Skeletal muscle tissue (tissue), 3 donors: ENCODE measurements at regions not wholly inside any gene's neighbourhood (a gene's known extent, or its start where the extent isn't known, plus 50 kb on each side); places are given as distances from the start of the nearest gene placed in this dataset.

Experiments used
- H3K27ac ChIP-seq: one replicate; pipeline ENCODE4 v1.7.0; 2013; ENCODE audit warnings: mild to moderate bottlenecking, low read depth, low read length, inconsistent platforms
- H3K27me3 ChIP-seq, 3 donors: one replicate each; pipeline ENCODE4 v1.7.0; 2013; ENCODE audit warnings: low read length in 3 of 3; ENCODE audit not compliant: control insufficient read depth in 3 of 3, insufficient read depth in 3 of 3
- H3K36me3 ChIP-seq, 3 donors: one replicate each; pipeline ENCODE4 v1.7.0; 2013; ENCODE audit warnings: low read length in 3 of 3; ENCODE audit not compliant: control insufficient read depth in 3 of 3, insufficient read depth in 3 of 3
- H3K4me1 ChIP-seq, 3 donors: one replicate each; pipeline ENCODE4 v1.7.0; 2013; ENCODE audit warnings: low read length in 3 of 3, mild to moderate bottlenecking in 3 of 3; ENCODE audit not compliant: control insufficient read depth in 3 of 3, insufficient read depth in 3 of 3
- H3K4me3 ChIP-seq, 3 donors: one replicate each; pipeline ENCODE4 v1.7.0; 2013; ENCODE audit warnings: low read length in 3 of 3
- H3K9ac ChIP-seq, 3 donors: one replicate each; pipeline ENCODE4 v1.7.0; 2013; ENCODE audit warnings: low read length in 3 of 3, mild to moderate bottlenecking in 3 of 3, moderate library complexity in 2 of 3, low read depth in 1 of 3
- H3K9me3 ChIP-seq, 3 donors: one replicate each; pipeline ENCODE4 v1.7.0; 2013; ENCODE audit warnings: low read length in 3 of 3; ENCODE audit not compliant: control insufficient read depth in 3 of 3
- donor health status: Osteomylitis.

- Histone ChIP-seq H3K9me3 (no peaks in the 10 kb centered on the region), H3K27ac (no peak overlapping the region), H3K27me3 (no peaks in the 10 kb centered on the region), H3K36me3 (no peaks in the 10 kb centered on the region), H3K4me1 (no peaks in the 10 kb centered on the region), H3K4me3 (no peak overlapping the region), H3K9ac (no peak overlapping the region)
These were observed 122.8 kb downstream of the SLC41A2 start for GRCh38 chr12:104835317-104835716.

DNA sequence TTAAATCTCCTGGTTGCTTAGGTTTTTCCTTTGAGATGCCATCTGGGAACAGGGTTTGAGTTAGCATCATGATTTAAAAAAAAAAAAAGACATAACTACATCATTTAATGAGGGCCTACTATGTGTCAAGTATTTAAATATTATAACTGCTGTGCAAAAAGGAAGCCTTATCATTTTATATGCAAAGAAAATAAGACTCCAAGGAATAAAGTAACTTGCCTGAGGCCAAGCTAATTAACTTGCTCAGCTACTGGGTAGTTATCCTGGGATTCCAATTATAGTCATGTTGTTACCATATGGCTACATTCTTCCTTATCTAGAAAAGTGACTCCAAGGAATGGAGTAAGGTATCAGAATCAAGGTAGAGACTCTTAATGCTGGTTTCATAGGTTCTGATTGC is 123.5 kb downstream of the SLC41A2 start:
- Histone ChIP-seq H3K4me1 (no peaks in the 10 kb centered on the region), H3K9ac (no peak overlapping the region), H3K9me3 (no peaks in the 10 kb centered on the region), H3K27me3 (no peaks in the 10 kb centered on the region), H3K36me3 (no peaks in the 10 kb centered on the region), H3K4me3 (no peak overlapping the region), H3K27ac (no peak overlapping the region)

- no peaks in the 10 kb centered on the region for H3K4me1 ChIP-seq
- H3K27me3 ChIP-seq: no peaks in the 10 kb centered on the region
These were observed 124.3 kb downstream of the SLC41A2 start for GRCh38 chr12:104833756-104834155.

GRCh38 chr12:104828015-104828414 is 130.1 kb downstream of the SLC41A2 start:
- Histone ChIP-seq H3K4me1 (no peaks in the 10 kb centered on the region), H3K36me3 (no peaks in the 10 kb centered on the region), H3K27ac (no peak overlapping the region), H3K27me3 (no peaks in the 10 kb centered on the region), H3K4me3 (no peak overlapping the region), H3K9ac (no peak overlapping the region), H3K9me3 (peaks cover 0 to 2% (median 0%) of the 10 kb centered on the region in 3 donors)

More at GRCh38 chr12:104833756-104834155, 124.3 kb downstream of the SLC41A2 start:
- Histone ChIP-seq H3K4me3 (no peak overlapping the region), H3K9ac (no peak overlapping the region), H3K9me3 (no peaks in the 10 kb centered on the region), H3K36me3 (no peaks in the 10 kb centered on the region), H3K27ac (no peak overlapping the region)

DNA sequence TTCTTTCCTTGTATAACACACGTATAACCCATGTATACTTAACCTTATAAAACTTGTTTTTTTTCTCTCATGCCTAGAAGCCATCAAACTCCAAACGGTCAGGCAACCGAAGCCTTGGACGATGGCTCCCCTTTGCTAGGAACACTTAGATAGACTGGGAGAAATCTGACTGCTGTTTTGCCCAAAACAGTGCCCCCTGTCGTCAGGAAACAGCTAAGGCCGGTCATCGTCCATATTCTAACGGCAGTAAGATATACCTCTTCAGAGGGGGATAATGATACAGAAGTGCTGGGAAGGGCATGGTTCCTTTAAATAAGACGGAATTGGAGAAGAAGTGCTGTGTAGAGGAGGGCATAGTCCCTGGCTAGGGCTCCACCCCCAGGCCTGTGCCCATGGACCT is 130.5 kb downstream of the SLC41A2 start:
- no peak overlapping the region for H3K4me3 ChIP-seq
- H3K9me3 ChIP-seq: peaks cover 0 to 2% (median 0%) of the 10 kb centered on the region in 3 donors
- no peaks in the 10 kb centered on the region for H3K36me3 ChIP-seq
- no peak overlapping the region for H3K9ac ChIP-seq
- no peaks in the 10 kb centered on the region for H3K4me1 ChIP-seq
- no peak overlapping the region for H3K27ac ChIP-seq
- H3K27me3 ChIP-seq: no peaks in the 10 kb centered on the region

- Histone ChIP-seq H3K27me3 (no peaks in the 10 kb centered on the region), H3K4me1 (no peaks in the 10 kb centered on the region), H3K27ac (no peak overlapping the region), H3K4me3 (no peak overlapping the region), H3K9me3 (peaks cover 0 to 2% (median 0%) of the 10 kb centered on the region in 3 donors), H3K36me3 (no peaks in the 10 kb centered on the region), H3K9ac (no peak overlapping the region)
These were observed 132.7 kb downstream of the SLC41A2 start for GRCh38 chr12:104825408-104825807.

DNA sequence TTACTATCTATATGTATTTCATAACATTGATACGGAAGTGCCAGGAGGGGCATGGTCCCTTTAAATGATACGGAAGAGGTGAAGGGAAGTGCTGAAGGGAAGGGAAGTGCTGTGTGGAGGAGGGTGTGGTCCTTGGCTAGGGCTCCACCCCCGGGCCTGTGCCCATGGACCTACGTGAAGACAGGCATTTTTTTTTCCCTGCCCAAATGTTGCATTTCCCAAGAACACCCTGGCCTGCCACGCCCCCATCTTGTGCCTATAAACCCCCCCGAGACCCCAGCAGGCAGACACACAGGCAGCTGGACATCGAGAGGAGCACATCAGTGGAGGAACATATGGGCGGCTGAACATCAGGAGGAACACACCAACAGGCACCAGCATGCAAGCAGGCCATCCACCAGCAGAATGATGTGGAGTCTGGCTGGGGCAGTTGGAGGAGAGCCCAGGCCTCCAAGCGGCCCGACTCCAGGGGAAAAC is 134.1 kb downstream of the SLC41A2 start:
- H3K4me3 ChIP-seq: no peak overlapping the region
- no peak overlapping the region for H3K9ac ChIP-seq
- H3K27me3 ChIP-seq: no peaks in the 10 kb centered on the region
- peaks cover 0 to 4% (median 2%) of the 10 kb centered on the region in 3 donors for H3K9me3 ChIP-seq
- H3K36me3 ChIP-seq: no peaks in the 10 kb centered on the region
- no peak overlapping the region for H3K27ac ChIP-seq
- H3K4me1 ChIP-seq: no peaks in the 10 kb centered on the region

DNA sequence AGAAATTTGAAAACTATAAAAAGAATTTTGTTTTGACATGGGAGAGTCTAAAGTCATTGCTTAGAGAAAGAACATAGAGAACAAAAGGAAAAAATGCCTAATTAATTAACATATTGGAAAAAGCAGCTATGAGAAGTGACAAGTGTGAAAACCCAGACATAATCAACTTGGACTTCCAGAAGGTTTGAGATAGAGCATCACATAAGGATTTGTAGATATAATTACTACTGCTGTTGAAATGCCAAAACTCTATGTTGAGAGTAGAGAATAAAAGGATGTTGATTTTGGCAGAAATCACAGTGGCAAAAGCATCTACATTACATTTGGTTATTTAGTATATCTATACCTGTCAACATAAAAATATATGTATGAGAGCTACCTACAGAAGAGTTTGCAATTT is 135.1 kb downstream of the SLC41A2 start:
- Histone ChIP-seq H3K36me3 (no peaks in the 10 kb centered on the region), H3K27me3 (no peaks in the 10 kb centered on the region), H3K9me3 (peaks cover 0 to 4% (median 2%) of the 10 kb centered on the region in 3 donors), H3K9ac (no peak overlapping the region), H3K27ac (no peak overlapping the region), H3K4me3 (no peak overlapping the region), H3K4me1 (no peaks in the 10 kb centered on the region)

GRCh38 chr12:104816845-104817503 is 141.1 kb downstream of the SLC41A2 start:
- Histone ChIP-seq H3K27me3 (no peaks in the 10 kb centered on the region), H3K9ac (no peak overlapping the region), H3K4me3 (no peak overlapping the region), H3K36me3 (no peaks in the 10 kb centered on the region), H3K27ac (no peak overlapping the region), H3K4me1 (no peaks in the 10 kb centered on the region), H3K9me3 (peaks cover 0 to 4% (median 0%) of the 10 kb centered on the region in 3 donors)

DNA sequence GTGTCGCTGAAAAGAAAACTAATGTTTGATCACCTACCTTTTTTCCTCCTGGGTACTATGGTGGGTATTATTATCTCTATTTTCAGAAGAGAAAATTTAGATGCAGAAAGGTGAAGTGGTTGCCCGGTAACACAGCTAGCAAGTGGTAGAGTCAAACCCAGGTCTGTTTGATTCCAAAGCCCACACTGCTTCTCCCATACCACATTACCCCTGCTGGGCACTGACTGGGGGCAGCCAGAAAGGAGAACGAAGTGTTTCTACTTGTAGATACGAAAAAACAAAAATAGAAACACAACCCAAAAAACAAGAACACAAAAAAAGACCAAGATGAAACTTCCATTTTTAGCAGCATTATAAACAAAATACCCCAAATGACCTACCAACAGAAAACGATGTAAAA is 142.2 kb downstream of the SLC41A2 start:
- peaks cover 0 to 4% (median 0%) of the 10 kb centered on the region in 3 donors for H3K9me3 ChIP-seq
- no peak overlapping the region for H3K9ac ChIP-seq
- H3K27ac ChIP-seq: no peak overlapping the region
- no peaks in the 10 kb centered on the region for H3K36me3 ChIP-seq
- H3K27me3 ChIP-seq: no peaks in the 10 kb centered on the region
- no peak overlapping the region for H3K4me3 ChIP-seq
- H3K4me1 ChIP-seq: no peaks in the 10 kb centered on the region
